CD4-positive, alpha-beta T cell treated with Interleukin-4 for 1 hour (primary cell): ENCODE measurements at regions not wholly inside any gene's neighbourhood (a gene's known extent, or its start where the extent isn't known, plus 50 kb on each side); places are given as distances from the start of the nearest gene placed in this dataset.

ENCODE experiments used
- DNase-seq, 2 donors: peaks; one replicate each; pipeline ENCODE4 v3.0.0-alpha.2; 2020 to 2022

DNA sequence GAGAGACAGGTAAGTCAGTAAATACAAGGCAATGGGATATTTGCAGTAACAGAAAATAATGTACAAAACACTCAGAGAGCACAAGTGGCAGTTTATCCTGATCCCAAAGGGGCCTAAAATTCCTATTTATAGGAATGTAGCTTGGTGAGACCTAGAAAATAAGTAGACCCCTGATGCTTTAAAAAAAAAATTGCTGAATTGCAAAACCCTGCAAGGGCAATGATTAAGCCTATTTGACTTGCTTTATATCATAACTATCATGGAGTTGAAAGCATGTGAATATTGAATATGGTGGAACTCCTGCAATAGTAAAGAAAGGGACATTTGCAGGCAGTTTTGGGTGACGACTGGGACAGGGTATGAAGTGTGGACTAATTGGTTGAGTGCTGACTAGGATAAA, 101.9 kb upstream of the C1orf21 start:
- DNase-seq: no peak

DNA sequence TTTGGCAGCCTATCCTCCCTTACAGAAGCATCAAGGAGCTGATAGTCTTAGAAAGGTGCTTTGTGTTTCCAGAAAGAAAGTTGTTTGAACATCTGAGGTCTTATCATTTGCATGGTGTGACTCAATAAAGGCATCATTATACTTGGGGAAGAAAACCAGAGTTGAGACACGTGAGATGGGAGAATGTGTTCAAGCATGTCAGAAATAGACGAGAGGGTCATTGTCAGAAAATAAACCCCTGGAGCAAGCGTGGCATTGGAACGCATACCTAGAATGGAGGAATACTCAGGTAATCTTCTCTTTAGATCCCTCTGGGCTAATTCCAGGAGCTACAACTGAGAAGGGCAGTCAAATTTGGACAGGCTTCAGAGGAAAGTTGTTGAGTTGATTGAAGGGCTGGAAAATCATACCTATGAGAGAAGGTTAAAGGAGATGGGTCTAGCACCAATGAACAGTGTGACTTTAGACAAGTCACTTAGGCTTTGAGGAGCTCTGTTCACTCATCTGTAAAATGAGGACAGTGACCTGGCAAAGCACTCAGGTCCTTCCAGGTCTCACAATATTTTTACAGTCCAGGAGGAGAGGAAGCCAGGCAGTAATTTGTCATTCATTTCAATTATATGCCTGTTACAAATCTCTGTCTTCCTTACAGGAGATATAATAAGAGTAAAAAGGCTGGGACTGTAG, 101.3 kb upstream of the C1orf21 start:
- DNase-seq: no peak

GRCh38 chr1:184287001-184287400, 99.8 kb upstream of the C1orf21 start:
- no peak for DNase-seq

DNA sequence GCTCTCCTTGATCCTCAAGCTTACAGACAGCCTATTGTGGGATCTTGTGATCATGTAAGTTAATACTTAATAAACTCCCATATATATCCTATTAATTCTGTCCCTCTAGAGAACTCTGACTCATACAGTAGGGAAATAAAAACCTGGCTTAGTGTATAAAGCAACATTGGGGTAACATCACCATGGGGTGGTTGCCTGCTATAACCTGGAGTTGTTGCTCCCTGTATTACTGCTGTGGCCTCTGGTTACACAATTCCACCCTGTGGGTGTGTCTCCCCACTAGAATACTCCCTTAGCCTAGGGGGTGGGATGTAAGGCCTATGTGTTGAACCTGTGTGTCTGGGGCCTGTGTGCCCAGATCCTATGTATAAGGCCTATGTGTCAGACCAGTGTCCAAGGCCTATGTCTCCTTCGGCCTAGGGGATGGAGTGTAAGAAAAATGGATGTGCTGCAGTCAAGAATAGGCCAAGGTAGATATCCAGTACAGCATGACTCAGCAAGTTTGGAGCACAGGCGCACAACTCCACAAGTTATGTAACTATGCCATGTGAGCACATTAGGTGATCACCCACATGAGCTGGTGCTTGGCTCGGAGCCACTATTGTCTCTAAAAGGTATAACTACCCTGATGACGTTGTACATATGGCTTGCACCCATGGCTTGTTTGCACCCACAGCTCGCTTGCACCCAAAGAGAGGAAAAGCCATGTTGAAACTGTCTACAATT, 96.8 kb upstream of the C1orf21 start:
- no peak for DNase-seq

- no peak for DNase-seq
These were observed 95.1 kb upstream of the C1orf21 start for GRCh38 chr1:184291701-184292100.

DNA sequence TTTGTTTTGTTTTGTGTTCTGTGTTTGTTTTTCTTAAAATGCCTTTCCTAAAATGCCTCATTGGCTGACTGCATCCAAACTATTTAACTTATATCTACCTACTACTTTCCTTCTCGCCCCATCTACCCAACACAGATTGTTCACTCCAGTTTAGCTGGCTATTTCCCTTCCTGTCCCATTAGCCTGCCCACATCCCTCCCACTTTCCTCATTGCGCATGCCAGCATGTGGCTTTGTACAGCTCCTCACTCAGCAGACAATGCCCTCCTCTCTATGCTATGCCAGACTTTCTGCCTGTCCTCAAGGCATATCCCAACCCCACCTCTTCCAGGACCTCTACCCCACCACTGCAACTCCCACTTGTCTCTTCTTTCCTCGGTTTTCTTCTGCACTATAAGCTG, 94.7 kb upstream of the C1orf21 start:
- DNase-seq: no peak

GRCh38 chr1:184294101-184294500, 92.7 kb upstream of the C1orf21 start:
- no peak for DNase-seq

- no peak for DNase-seq
These were observed 90.2 kb upstream of the C1orf21 start for GRCh38 chr1:184296466-184297243.

DNA sequence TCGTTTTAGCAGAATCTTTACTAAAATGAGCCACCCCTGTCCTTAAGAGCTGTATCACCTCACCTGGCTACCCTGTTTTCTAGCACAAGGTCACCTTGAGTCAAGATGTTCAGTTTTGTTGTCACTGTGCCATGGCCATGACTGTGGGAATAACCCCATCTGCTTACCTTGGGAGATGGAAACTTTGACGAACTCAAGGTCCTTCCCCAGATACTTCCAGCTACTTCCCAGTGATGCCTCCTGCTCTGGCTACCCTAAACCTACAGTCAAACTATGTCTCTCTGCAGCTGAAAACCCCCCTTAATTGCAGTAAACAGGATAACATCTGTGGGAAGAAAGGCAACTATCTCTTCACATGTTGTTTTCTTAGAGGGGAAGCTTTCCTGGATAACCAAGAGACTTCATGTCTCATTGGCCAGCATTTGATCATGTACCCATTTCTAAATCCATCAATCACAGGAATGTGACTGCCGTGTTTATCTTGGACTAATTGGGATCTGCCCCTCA, 89.5 kb upstream of the C1orf21 start:
- DNase-seq: no peak

- DNase-seq: no peak
These were observed 88.1 kb upstream of the C1orf21 start for GRCh38 chr1:184298440-184299405.

GRCh38 chr1:184299406-184299790, 87.4 kb upstream of the C1orf21 start:
- DNase-seq: no peak

GRCh38 chr1:184299796-184300195, 87.0 kb upstream of the C1orf21 start:
- DNase-seq: no peak

DNA sequence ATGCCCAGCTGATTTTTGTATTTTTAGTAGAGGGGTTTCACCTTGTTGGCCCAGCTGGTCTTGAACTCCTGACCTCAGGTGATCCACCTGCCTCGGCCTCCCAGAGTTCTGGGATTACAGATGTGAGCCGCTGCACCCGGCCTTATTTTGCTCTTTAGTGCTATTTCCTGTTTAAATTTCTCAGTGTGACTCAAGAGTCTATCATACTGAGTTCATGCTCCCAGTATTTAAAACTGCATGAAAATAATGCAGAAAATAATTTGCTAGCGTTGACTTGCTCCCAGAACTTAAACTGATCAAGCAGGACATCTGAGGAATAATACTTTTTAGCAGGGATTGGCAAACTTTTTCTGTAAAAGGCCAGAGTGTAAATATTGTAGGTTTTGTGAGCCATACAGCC, 86.4 kb upstream of the C1orf21 start:
- DNase-seq: no peak

- DNase-seq: no peak
These were observed 85.6 kb upstream of the C1orf21 start for GRCh38 chr1:184301227-184301626.

DNA sequence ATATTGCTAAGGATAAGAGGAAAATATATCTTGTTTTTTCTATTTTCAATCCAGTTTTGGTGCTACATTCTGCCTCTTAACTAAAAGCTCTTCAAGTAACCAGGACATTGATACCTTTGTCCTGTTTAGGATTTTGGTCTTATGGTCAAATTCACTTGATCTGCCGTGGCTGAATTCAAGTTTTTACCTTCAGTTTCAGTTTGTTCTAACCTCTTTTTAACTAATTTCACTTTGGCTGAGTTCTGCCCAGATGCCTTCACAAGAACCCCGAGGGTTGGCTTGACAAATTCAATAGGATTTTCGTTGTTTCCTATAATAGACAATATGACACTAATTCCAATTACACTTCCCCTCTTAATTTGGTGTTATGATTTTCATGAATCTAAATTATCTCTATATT, 84.5 kb upstream of the C1orf21 start:
- DNase-seq: no peak

DNA sequence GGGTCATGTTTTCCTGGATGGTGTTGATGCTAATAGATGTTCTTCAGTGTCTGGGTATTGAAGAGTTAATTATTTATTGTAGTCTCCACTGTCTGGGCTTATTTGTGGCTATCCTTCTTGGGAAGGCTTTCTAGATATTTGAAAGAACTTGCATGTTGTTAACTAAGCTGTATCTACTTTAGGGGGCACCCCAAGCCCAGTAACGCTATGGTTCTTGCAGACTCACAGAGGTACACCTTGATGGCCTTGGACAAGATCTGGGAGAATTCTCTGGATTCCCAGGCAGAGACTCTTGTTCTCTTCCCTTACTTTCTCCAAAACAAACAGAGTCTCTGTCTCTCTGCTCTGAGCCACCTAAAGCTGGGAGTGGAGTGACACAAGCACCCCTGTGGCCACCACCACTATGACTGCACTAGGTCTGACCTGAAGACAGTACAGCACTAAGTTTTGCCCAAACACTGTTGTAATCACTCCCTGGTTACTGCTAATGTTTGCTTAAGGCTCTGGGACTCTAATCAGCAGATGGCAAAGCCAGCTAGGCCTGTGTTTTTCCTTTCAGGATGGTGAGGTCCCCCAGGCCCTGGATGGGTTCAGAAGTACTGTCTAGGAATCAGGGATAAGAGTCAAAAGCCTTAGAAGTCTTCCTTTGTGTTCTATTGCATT, 76.5 kb upstream of the C1orf21 start:
- no peak for DNase-seq

DNA sequence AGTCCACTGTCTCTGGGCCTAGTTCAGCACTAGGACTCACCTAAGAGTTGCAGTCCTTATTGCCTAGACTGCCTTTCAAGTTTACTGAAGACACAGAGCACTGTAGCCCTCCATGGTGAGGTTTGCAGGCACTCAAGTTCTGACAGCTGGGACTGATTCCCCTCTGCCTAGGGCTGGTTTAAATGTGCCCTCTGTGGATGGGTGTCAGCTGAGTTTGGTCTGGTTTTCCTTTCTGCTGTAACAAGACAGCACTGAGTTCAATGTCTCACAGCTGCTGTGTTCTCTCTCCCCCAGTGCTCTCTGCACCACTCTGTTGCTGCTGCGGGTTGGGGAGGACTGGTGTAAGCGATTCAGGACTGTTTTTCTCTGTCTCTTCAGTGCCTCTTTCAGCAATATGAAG, 75.2 kb upstream of the C1orf21 start:
- no peak for DNase-seq

GRCh38 chr1:184315254-184315653, 71.6 kb upstream of the C1orf21 start:
- no peak for DNase-seq

DNA sequence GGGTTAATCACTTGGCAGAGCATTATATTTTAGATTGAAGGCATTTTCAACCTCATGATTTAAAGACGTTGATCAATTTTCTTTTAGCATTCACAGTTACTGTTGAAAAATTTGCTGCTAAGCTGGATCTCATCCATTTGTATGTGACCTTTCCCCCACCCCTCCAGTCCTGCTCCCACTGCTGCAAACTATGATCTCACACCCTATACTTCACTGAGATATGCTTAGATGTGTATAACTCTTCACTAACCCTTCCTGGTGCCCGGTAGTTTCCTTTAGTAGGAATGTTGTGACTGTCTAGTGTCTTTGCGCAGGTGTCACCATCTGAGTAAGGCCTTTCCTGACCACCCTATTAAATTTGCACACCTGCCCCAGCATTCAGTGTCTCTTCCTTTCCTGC, 67.0 kb upstream of the C1orf21 start:
- DNase-seq: no peak

GRCh38 chr1:184322253-184322652, 64.6 kb upstream of the C1orf21 start:
- DNase-seq: no peak

DNA sequence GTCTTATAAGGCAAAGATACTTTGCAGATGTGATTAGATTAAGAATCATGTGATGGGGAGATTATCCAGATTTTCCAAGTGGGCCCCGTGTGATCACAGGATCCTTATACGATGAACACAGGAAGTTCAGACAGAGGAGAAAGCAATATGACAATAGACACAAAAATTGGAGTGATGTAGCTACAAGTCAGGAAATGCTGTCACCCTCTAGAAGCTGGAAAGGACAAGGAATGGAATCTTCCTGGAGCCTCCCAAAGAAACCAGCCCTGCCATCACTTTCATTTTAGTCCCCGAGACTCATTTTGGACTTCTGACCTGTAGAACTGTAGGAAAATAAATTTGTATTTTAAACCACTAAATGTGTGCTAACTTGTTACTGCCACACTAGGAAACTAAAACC, 61.9 kb upstream of the C1orf21 start:
- no peak for DNase-seq

GRCh38 chr1:184326278-184326677, 60.6 kb upstream of the C1orf21 start:
- no peak for DNase-seq
